AG09319 (cell line): ENCODE measurements at regions not wholly inside any gene's neighbourhood (a gene's known extent, or its start where the extent isn't known, plus 50 kb on each side); places are given as distances from the start of the nearest gene placed in this dataset.
"Not testable (repeated sequence)": the region's sequence is repeated elsewhere in the genome, so short reads cannot be mapped to it uniquely, and the experiment has no call there.

Source experiments
- DNase-seq: peaks from one replicate; pipeline ENCODE4 v3.0.0-alpha.2; 2010; ENCODE audit warnings: low read depth; ENCODE audit errors: extremely low read depth
- TF ChIP-seq, protein P1 (sequence below): IDR thresholded peaks from 2 replicates; pipeline ENCODE4 v1.5.1; 2011; ENCODE audit warnings: low read depth, mild to moderate bottlenecking, inconsistent platforms, low read length, moderate library complexity

DNA sequence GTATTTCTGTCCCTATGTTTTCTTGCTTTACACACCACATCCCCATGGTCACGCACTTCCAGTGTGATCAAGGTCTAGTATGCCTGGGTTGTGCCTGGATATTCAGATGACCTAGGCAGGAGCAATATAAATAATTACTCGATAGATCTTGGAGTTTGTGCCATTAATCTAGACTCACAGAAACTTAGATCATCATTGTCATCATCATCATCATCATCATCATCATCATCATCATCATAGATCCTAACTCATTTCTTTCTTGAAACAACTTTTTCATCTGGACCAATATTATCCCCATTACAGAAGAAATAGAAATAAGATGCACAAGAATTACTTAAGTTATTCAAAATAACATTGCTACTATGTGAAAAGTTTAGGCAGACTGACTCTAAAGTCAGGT lies 130.3 kb upstream of the LRRTM4 start:
- DNase-seq = no peak
- TF ChIP-seq, protein P1, sequence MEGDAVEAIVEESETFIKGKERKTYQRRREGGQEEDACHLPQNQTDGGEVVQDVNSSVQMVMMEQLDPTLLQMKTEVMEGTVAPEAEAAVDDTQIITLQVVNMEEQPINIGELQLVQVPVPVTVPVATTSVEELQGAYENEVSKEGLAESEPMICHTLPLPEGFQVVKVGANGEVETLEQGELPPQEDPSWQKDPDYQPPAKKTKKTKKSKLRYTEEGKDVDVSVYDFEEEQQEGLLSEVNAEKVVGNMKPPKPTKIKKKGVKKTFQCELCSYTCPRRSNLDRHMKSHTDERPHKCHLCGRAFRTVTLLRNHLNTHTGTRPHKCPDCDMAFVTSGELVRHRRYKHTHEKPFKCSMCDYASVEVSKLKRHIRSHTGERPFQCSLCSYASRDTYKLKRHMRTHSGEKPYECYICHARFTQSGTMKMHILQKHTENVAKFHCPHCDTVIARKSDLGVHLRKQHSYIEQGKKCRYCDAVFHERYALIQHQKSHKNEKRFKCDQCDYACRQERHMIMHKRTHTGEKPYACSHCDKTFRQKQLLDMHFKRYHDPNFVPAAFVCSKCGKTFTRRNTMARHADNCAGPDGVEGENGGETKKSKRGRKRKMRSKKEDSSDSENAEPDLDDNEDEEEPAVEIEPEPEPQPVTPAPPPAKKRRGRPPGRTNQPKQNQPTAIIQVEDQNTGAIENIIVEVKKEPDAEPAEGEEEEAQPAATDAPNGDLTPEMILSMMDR = no peak

DNA sequence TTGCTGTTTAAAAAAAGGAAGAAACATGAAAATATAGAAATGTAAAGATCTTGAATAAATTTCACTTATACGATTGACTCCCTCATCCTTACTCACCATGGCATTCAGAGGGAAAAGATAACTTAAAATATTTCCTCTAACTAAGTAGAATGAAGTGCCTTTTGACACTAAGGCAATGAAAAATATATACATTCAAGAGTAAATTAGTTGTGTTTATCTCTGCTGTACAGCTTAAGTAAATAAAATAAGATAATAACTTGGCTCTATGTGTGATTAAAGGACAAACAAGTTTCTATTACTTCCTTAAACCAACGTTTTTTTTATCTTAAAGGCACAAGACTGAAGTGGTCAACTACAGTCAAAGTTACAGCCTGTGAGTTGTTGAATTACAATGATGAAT lies 142.3 kb upstream of the LRRTM4 start:
- DNase-seq = no peak
- TF ChIP-seq, protein P1 = no peak

DNA sequence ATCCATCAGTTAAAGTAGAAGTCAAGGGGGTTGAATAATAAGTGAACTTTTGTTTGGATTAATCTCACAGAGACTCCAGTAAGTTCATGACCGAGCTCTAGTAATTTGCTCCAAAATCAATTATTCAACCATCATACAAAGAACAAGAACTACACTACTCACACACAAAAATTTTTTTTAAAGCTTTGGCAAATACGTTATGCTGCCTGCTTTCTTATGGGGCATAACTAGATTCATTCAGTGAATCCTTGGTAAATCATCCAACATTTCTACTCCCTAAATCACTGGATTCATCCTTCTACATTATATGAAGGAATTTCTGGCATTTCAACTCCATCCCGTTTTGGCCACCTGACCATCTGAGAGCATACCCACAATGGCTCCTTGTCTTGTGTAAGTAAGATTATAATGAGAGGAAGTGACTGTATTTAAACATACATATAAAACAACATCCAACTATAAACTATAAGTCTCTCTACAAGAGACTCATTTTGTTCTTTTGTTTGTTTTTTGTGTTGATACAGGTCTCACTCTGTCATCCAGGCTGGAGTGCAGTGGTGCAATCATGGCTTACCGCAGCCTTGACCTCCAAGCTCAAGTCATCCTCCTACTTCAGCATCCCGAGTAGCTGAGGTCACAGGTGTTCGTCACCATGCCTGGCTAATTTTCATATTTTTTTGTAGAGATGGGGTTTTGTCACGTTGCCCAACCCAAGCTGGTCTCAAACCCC lies 144.2 kb upstream of the LRRTM4 start:
- DNase-seq = no peak
- TF ChIP-seq, protein P1 = no peak

DNA sequence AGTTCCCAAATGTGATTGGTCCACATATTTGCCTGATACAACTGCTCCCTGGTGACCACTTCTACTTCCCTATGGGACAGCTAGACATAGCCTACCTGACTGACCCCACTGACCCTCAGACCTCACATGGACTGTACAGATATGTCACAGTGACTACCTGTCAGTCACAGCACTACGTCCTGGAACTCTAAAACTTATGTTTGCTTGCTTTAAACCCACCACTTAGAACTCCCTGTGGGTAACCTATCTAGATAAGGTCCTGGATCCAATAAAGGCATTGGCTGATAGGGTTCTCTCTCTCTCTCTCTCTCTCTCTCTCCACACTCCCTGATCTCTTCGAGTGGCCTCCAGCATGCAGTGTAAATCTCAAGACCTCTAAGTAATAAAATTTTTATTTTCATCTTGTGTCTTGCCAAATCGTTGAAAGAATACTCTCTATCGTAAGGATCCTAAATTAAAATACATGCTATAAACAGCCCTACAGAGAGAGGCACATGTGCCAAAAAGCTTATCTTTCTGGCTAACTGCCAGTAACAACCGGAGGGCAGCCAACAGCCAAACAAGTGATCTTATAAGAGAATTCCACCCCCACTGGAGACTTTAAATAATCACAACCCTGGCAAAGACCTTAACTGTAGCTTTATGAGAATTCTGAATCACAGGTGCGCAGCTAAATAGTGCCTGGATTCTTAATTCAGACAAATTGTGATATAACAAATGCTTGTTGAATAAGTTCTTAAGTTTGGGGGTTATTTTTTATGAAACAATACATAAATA lies 162.6 kb upstream of the LRRTM4 start:
- DNase-seq = not testable (repeated sequence)

DNA sequence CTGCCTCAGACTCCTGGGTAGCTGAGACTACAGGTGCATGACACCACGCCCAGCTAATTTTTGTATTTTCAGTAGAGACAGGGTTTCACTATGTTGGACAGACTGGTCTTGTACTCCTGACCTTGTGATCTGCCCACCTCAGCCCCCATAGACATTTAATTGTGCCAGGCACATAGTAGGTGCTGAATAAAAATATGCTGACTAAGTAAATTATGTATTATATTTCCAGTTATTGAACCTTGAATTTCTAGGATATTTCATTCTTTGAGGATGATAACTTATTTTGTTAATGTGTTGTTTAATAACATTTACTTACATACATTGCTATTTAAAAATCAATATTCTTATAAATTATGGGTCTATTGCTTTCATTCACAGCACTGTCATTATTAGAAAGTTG lies 190.4 kb upstream of the LRRTM4 start:
- TF ChIP-seq, protein P1 = no peak
- DNase-seq = no peak

DNA sequence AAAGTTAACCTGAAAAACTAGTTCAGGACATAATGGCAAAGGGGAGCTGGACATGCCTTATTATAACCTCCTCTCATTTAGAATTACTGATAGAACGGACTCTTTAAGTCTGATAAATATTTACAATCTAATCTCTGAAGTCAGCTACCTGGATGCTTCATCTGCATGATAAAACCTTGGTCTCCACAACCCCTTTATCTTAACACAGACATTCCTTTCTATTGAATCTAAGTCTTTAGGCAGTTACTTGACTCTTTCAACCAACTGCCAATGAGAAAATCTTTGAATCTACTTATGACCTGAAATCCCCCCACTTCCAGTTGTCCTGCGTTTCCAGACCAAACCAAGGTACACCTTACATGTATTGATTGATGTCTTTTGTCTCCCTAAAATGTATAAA lies 191.2 kb upstream of the LRRTM4 start:
- TF ChIP-seq, protein P1 = no peak
- DNase-seq = no peak

DNA sequence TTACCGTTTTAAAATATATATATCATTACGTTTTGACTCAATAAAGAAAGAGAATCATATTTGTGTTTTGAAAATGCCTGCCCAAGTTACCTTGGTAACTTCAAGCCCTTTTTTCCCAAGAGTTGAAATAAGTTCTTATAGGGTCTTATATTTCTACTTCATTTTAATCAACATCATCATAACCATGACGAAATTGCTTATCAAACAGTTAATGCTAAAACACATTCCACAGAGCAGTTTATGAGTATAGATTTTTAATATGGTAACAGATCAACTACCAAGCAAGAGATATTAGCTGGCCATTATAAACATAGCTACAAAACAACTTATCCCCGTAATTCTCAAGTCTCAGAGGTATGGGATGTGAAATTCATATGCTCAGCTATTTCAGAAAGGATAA lies 197.9 kb upstream of the LRRTM4 start:
- no peak for DNase-seq
- TF ChIP-seq, protein P1 = no peak
